ENCODE measurements at regions not wholly inside any gene's neighbourhood (a gene's known extent, or its start where the extent isn't known, plus 50 kb on each side); places are given as distances from the start of the nearest gene placed in this dataset.

GRCh38 chr5:143464723-143465490 lies 61.4 kb upstream of the NR3C1 start:
- no peak for DNase-seq (ENCODE audit: low read depth)

GRCh38 chr5:143462431-143462830 lies 58.9 kb upstream of the NR3C1 start:
- no peak for DNase-seq (ENCODE audit: low read depth)

- no peak for DNase-seq (ENCODE audit: low read depth)
These were observed 55.9 kb upstream of the NR3C1 start for GRCh38 chr5:143459433-143459832.

- peak; percentile 72 for DNase-seq (ENCODE audit: low read depth)
These were observed 53.6 kb upstream of the NR3C1 start for GRCh38 chr5:143456952-143457547.

- no peak for DNase-seq (ENCODE audit: low read depth)
These were observed 51.5 kb upstream of the NR3C1 start for GRCh38 chr5:143454936-143455516.

- no peak for DNase-seq (ENCODE audit: low read depth)
These were observed 50.2 kb upstream of the NR3C1 start for GRCh38 chr5:143453720-143454119.

Measured in iris pigment epithelial cell (primary cell).